K562 (cell line): ENCODE measurements at regions not wholly inside any gene's neighbourhood (a gene's known extent, or its start where the extent isn't known, plus 50 kb on each side); places are given as distances from the start of the nearest gene placed in this dataset.

Experiments used
- ATAC-seq: fragments of 200-7000 bp; cut with Tn5 transposase; 3 replicates; pipeline ENCODE4 v1.9.1; 2020; ENCODE audit warnings: moderate library complexity
- BruUV-seq: library from RNA; stranded (reverse); fragments of 400-500 nt; replicated peaks from 2 replicates; lab custom pipeline; 2021; lab: Mats Ljungman, UMichigan
- CTCF ChIA-PET: fragments of 300-600 bp; formaldehyde crosslinking; extraction: SDS; loops from one replicate; lab custom pipeline; 2021; ENCODE audit warnings: low intra/inter-chr PET ratio; lab: Yijun Ruan, JAX
- POLR2A ChIA-PET: fragments of 300-600, 350-650 bp; sonication (Branson Sonifier 250); formaldehyde crosslinking; extraction: SDS; loops from one replicate; lab custom pipeline; 2021; ENCODE audit warnings: antibody characterized with exemption, inconsistent platforms; lab: Yijun Ruan, JAX
- DNase-seq, 4 experiments: peaks; one replicate each; pipeline versions ENCODE4 v3.0.0 to v3.0.0-alpha.2; 2011 to 2018; ENCODE audit warnings: low spot score in 3 of 4, mixed read lengths in 3 of 4; ENCODE audit errors: extremely low read depth in 1 of 4
- FAIRE-seq: peaks from 2 replicates; lab custom pipeline; 2011; peaks lifted over from hg19 to GRCh38; lab: Jason Lieb, UNC
- H2AFZ ChIP-seq: 2 replicates; pipeline ENCODE4 v1.6.0; 2011; ENCODE audit warnings: low read depth, low read length, control low read depth, inconsistent platforms
- H3K27ac ChIP-seq: fragments of 200-600 bp; 3 replicates; pipeline ENCODE4 v1.8.0; 2011; ENCODE audit warnings: low read depth, mild to moderate bottlenecking, control low read depth, inconsistent platforms, low read length, moderate library complexity, mixed read lengths; ENCODE audit errors: extremely low read depth
- H3K27me3 ChIP-seq, 2 experiments: fragments of 300-600 bp in 1 of 2; 2 replicates in 1 of 2; 3 replicates in 1 of 2; pipeline versions ENCODE4 v1.6.0 to v1.8.0; 2011; ENCODE audit warnings: inconsistent platforms in 2 of 2, low read length in 2 of 2, mild to moderate bottlenecking in 1 of 2, mixed read lengths in 1 of 2, moderate library complexity in 1 of 2; ENCODE audit not compliant: control insufficient read depth in 2 of 2, insufficient read depth in 2 of 2
- H3K36me3 ChIP-seq: fragments of 300-600 bp; 3 replicates; pipeline ENCODE4 v1.8.0; 2011; ENCODE audit warnings: mild to moderate bottlenecking, low read length, inconsistent platforms; ENCODE audit not compliant: control insufficient read depth, insufficient read depth
- H3K4me1 ChIP-seq, 2 experiments: fragments of 200-600 bp in 1 of 2; replicated peaks in 1 of 2; 2 replicates in 1 of 2; 3 replicates in 1 of 2; pipeline versions ENCODE4 v1.5.1 to v1.8.0; 2011; ENCODE audit warnings: inconsistent platforms in 2 of 2, low read length in 2 of 2, mild to moderate bottlenecking in 1 of 2, mixed read lengths in 1 of 2, moderate library complexity in 1 of 2; ENCODE audit not compliant: control insufficient read depth in 2 of 2, insufficient read depth in 2 of 2
- H3K4me2 ChIP-seq: 2 replicates; pipeline ENCODE4 v1.6.1; 2011; ENCODE audit warnings: low read length, control low read depth, inconsistent platforms, mixed read lengths; ENCODE audit not compliant: insufficient read depth
- H3K4me3 ChIP-seq: fragments of 200-600 bp; sonication (generic), shearing (Covaris generic); 2 replicates; pipeline ENCODE4 v1.5.1; 2016; ENCODE audit warnings: control low read depth, inconsistent platforms
- H3K79me2 ChIP-seq: fragments of 200-600 bp; 3 replicates; pipeline ENCODE4 v1.8.0; 2011; ENCODE audit warnings: low read length, inconsistent platforms; ENCODE audit not compliant: control insufficient read depth, insufficient read depth
- H3K9ac ChIP-seq, 2 experiments: 2 replicates each; pipeline versions ENCODE4 v1.6.0 to v1.6.1; 2011; ENCODE audit warnings: low read depth in 2 of 2, low read length in 2 of 2, control low read depth in 1 of 2, inconsistent platforms in 1 of 2, mild to moderate bottlenecking in 1 of 2, mixed read lengths in 1 of 2; ENCODE audit not compliant: insufficient read depth in 1 of 2
- H3K9me1 ChIP-seq: one replicate; pipeline ENCODE4 v1.6.0; 2011; ENCODE audit warnings: inconsistent platforms, mild to moderate bottlenecking, low read length, moderate library complexity; ENCODE audit not compliant: control insufficient read depth, insufficient read depth
- H3K9me3 ChIP-seq: replicated peaks from 2 replicates; pipeline ENCODE4 v1.5.1; 2011; ENCODE audit warnings: low read depth, low read length, inconsistent platforms; ENCODE audit not compliant: control insufficient read depth, insufficient read depth
- H4K20me1 ChIP-seq: replicated peaks from 2 replicates; pipeline ENCODE4 v1.6.1; 2011; ENCODE audit warnings: low read length, inconsistent platforms, mixed read lengths; ENCODE audit not compliant: control insufficient read depth, insufficient read depth
- BRF1 ChIP-seq: IDR thresholded peaks from 3 replicates; pipeline ENCODE4 v1.6.1; 2011; ENCODE audit warnings: borderline replicate concordance, mild to moderate bottlenecking; ENCODE audit not compliant: insufficient read length; ENCODE audit errors: extremely low read depth
- CBX3 ChIP-seq, 2 experiments: IDR thresholded peaks; 1 replicate in 1 of 2; 2 replicates in 1 of 2; pipeline ENCODE4 v1.6.1; 2012; ENCODE audit warnings: inconsistent platforms in 2 of 2, low read length in 2 of 2, borderline replicate concordance in 1 of 2, control low read depth in 1 of 2
- FOXM1 ChIP-seq, 2 experiments: fragments of 450-650 bp in 1 of 2; sonication (generic) in 1 of 2; formaldehyde crosslinking in 1 of 2; IDR thresholded peaks; 2 replicates each; pipeline versions ENCODE4 v1.6.1 to v1.9.0; 2017 to 2022; ENCODE audit warnings: low read depth in 2 of 2, mild to moderate bottlenecking in 2 of 2, missing genetic modification reagents in 1 of 2, moderate library complexity in 1 of 2
- MITF ChIP-seq: IDR thresholded peaks from 2 replicates; pipeline ENCODE4 v1.6.1; 2014; ENCODE audit warnings: antibody characterized with exemption
- NFE2 ChIP-seq: IDR thresholded peaks from 2 replicates; pipeline ENCODE4 v1.6.1; 2014; ENCODE audit warnings: antibody characterized with exemption, low read depth
- NR0B1 ChIP-seq: fragments of 450-650 bp; IDR thresholded peaks from one replicate; pipeline ENCODE4 v1.6.1; 2018; ENCODE audit warnings: mild to moderate bottlenecking, moderate library complexity; ENCODE audit not compliant: partially characterized antibody
- NUFIP1 ChIP-seq: fragments of 450-650 bp; IDR thresholded peaks from 2 replicates; pipeline ENCODE4 v1.6.1; 2018; ENCODE audit not compliant: partially characterized antibody
- RBM15 ChIP-seq: fragments of 200-400 bp; formaldehyde crosslinking; IDR thresholded peaks from 2 replicates; pipeline ENCODE4 v1.6.1; 2018; ENCODE audit warnings: mild to moderate bottlenecking, low read length, moderate library complexity; ENCODE audit not compliant: insufficient read depth
- STAT5A ChIP-seq: IDR thresholded peaks from 2 replicates; pipeline ENCODE4 v1.6.1; 2012; ENCODE audit warnings: low read length, inconsistent platforms, borderline replicate concordance
- TCF7 ChIP-seq: sonication (generic); IDR thresholded peaks from 2 replicates; pipeline ENCODE4 v1.6.1; 2016; ENCODE audit warnings: antibody characterized with exemption, borderline replicate concordance
- TSHZ1 ChIP-seq: fragments of 250-450 bp; sonication (Bioruptor Pico); IDR thresholded peaks from 2 replicates; pipeline ENCODE4 v1.4.0; 2020; ENCODE audit warnings: mild to moderate bottlenecking, moderate library complexity
- ZBTB34 ChIP-seq: fragments of 250-450 bp; sonication (Bioruptor Pico); IDR thresholded peaks from 2 replicates; pipeline ENCODE4 v1.8.0; 2021; ENCODE audit warnings: mild to moderate bottlenecking, moderate library complexity
- ZC3H11A ChIP-seq: IDR thresholded peaks from 2 replicates; pipeline ENCODE4 v1.6.1; 2012; ENCODE audit warnings: low read depth, low read length, improper control_type of control experiment
- WGBS: fragments of 100-300 bp; shearing (Covaris generic); methylation state at CpG from one replicate; pipeline ENCODE4 v1.1.6; 2016; ENCODE audit warnings: low coverage, mixed read lengths; ENCODE audit not compliant: insufficient coverage; ENCODE audit errors: missing lambda C conversion rate; 5-methylcytosine and 5-hydroxymethylcytosine counted together
- in situ Hi-C: fragments of 300-500 bp; cut with MboI; formaldehyde crosslinking; loops from 4 replicates; pipeline ENCODE4 v1.15.0; 2018; ENCODE audit warnings: inconsistent platforms, mixed read lengths
- intact Hi-C: fragments of 100-400 bp; cut with micrococcal nuclease; formaldehyde crosslinking; loops from 2 replicates; pipeline ENCODE4 v1.14.2; 2022

GRCh38 chr2:164024396-164024795 is 288.6 kb upstream of the FIGN start (continued):
- no peak for TF ChIP-seq ZBTB34
- TF ChIP-seq NFE2, result no peak
- TF ChIP-seq STAT5A, result no peak
- TF ChIP-seq BRF1, result no peak
- TF ChIP-seq, all 486 proteins: peak for 0

- FAIRE-seq (no peak), ATAC-seq (no peak), DNase-seq (no peak)
- no peaks in the 10 kb centered on the region for H4K20me1 ChIP-seq
- intact Hi-C loops, result no loop called here
- ChIA-PET CTCF (no interaction called here), POLR2A (no interaction called here)
- H3K9ac ChIP-seq, result no peak overlapping the region
- H3K79me2 ChIP-seq, result no peaks in the 10 kb centered on the region
- 0% methylated on average over 2 of the region's 2 CpGs for WGBS
- no peak overlapping the region for H2AFZ ChIP-seq
- H3K4me2 ChIP-seq, result no peak overlapping the region
- H3K27ac ChIP-seq, result no peak overlapping the region
- BruUV-seq, result no TSS peak
- in situ Hi-C loops, result no loop called here
- H3K36me3 ChIP-seq, result no peaks in the 10 kb centered on the region
- peaks cover 1% of the 10 kb centered on the region; the same call in 1 of the 2 replicates for H3K9me3 ChIP-seq
- H3K9me1 ChIP-seq, result no peaks in the 10 kb centered on the region
- no peaks in the 10 kb centered on the region for H3K27me3 ChIP-seq
- H3K4me3 ChIP-seq, result no peak overlapping the region
- H3K4me1 ChIP-seq, result no peaks in the 10 kb centered on the region
- TF ChIP-seq CBX3 (IDR thresholded peaks at IDR 0.05; ENCODE audit: borderline replicate concordance in 1 of 2, low read length in 2 of 2), result no peak
- no peak for TF ChIP-seq TCF7
- TF ChIP-seq MITF, result no peak
- TF ChIP-seq NR0B1, result no peak
- TF ChIP-seq NUFIP1, result no peak
- TF ChIP-seq FOXM1 (IDR thresholded peaks at IDR 0.05; ENCODE audit: low read depth), result no peak
- TF ChIP-seq FOXM1 (CRISPR knock-in tag; IDR thresholded peaks at IDR 0.05; ENCODE audit: low read depth), result no peak
- TF ChIP-seq ZC3H11A, result no peak
- TF ChIP-seq TSHZ1 (CRISPR knock-in tag), result no peak
- TF ChIP-seq RBM15, result no peak
Observed at GRCh38 chr2:164023896-164024295, 288.1 kb upstream of the FIGN start.
